ENCODE measurements at regions not wholly inside any gene's neighbourhood (a gene's known extent, or its start where the extent isn't known, plus 50 kb on each side); places are given as distances from the start of the nearest gene placed in this dataset.
A peak's percentile ranks its signal among the peaks of the same experiment; 100 is the strongest.

GRCh38 chr7:50872437-50872836 is 89.7 kb upstream of the GRB10 start:
- no peaks in the 10 kb centered on the region for H3K36me3 ChIP-seq (ENCODE audit: control insufficient read depth, insufficient read depth, low read length)
- no peak overlapping the region for H3K4me3 ChIP-seq (replicated peaks in 1 of 4; ENCODE audit: control extremely low read depth in 1 of 4, insufficient read depth in 1 of 4, low read depth in 3 of 4, low read length in 4 of 4)
- no peak overlapping the region for H3K27ac ChIP-seq (ENCODE audit: insufficient read depth, low read length)
- no peak overlapping the region for H2AFZ ChIP-seq (ENCODE audit: low read length)
- no peaks in the 10 kb centered on the region for H3K79me2 ChIP-seq (ENCODE audit: control insufficient read depth, insufficient read depth, low read length)
- H3K27me3 ChIP-seq (ENCODE audit: control insufficient read depth, insufficient read depth, low read length): no peaks in the 10 kb centered on the region
- no peaks in the 10 kb centered on the region for H3K9me3 ChIP-seq (ENCODE audit: control insufficient read depth, insufficient read depth, low read depth, low read length)
- no peak overlapping the region for H3K9ac ChIP-seq (ENCODE audit: insufficient read depth, low read length)
- DNase-seq (ENCODE audit: low read depth in 2 of 2): no peak
- H3K4me2 ChIP-seq (ENCODE audit: extremely low read depth, insufficient read depth, low read length): no peak overlapping the region
- TF ChIP-seq CTCF (conservative IDR thresholded peaks at IDR 0.05 in 1 of 2, IDR thresholded peaks at IDR 0.05 in 1 of 2; ENCODE audit: low read depth in 1 of 2, low read length in 2 of 2) (no peak), EZH2 (IDR thresholded peaks at IDR 0.05; ENCODE audit: low read length, missing control alignments) (no peak)
- peaks cover 4% of the 10 kb centered on the region for H3K4me1 ChIP-seq (ENCODE audit: control insufficient read depth, extremely low read depth, insufficient read depth, low read length)
- H4K20me1 ChIP-seq (ENCODE audit: control insufficient read depth, extremely low read depth, insufficient read depth, low read length): no peaks in the 10 kb centered on the region

GRCh38 chr7:50869108-50869725 is 86.5 kb upstream of the GRB10 start:
- TF ChIP-seq EZH2 (IDR thresholded peaks at IDR 0.05; ENCODE audit: low read length, missing control alignments) (no peak), CTCF (conservative IDR thresholded peaks at IDR 0.05 in 1 of 2, IDR thresholded peaks at IDR 0.05 in 1 of 2; ENCODE audit: low read depth in 1 of 2, low read length in 2 of 2) (no peak)
- DNase-seq (ENCODE audit: low read depth in 2 of 2): peak; percentile 81 to 93
- peak overlapping the region; percentile 70 for H3K4me2 ChIP-seq (ENCODE audit: extremely low read depth, insufficient read depth, low read length)
- H3K4me1 ChIP-seq (ENCODE audit: control insufficient read depth, extremely low read depth, insufficient read depth, low read length): peaks cover 4% of the 10 kb centered on the region
- no peak overlapping the region for H3K27ac ChIP-seq (ENCODE audit: insufficient read depth, low read length)
- H3K36me3 ChIP-seq (ENCODE audit: control insufficient read depth, insufficient read depth, low read length): no peaks in the 10 kb centered on the region
- no peak overlapping the region for H3K9ac ChIP-seq (ENCODE audit: insufficient read depth, low read length)
- no peaks in the 10 kb centered on the region for H4K20me1 ChIP-seq (ENCODE audit: control insufficient read depth, extremely low read depth, insufficient read depth, low read length)
- no peaks in the 10 kb centered on the region for H3K27me3 ChIP-seq (ENCODE audit: control insufficient read depth, insufficient read depth, low read length)
- H3K79me2 ChIP-seq (ENCODE audit: control insufficient read depth, insufficient read depth, low read length): no peaks in the 10 kb centered on the region
- no peaks in the 10 kb centered on the region for H3K9me3 ChIP-seq (ENCODE audit: control insufficient read depth, insufficient read depth, low read depth, low read length)
- no peak overlapping the region for H3K4me3 ChIP-seq (replicated peaks in 1 of 4; ENCODE audit: control extremely low read depth in 1 of 4, insufficient read depth in 1 of 4, low read depth in 3 of 4, low read length in 4 of 4)
- no peak overlapping the region for H2AFZ ChIP-seq (ENCODE audit: low read length)

DNA sequence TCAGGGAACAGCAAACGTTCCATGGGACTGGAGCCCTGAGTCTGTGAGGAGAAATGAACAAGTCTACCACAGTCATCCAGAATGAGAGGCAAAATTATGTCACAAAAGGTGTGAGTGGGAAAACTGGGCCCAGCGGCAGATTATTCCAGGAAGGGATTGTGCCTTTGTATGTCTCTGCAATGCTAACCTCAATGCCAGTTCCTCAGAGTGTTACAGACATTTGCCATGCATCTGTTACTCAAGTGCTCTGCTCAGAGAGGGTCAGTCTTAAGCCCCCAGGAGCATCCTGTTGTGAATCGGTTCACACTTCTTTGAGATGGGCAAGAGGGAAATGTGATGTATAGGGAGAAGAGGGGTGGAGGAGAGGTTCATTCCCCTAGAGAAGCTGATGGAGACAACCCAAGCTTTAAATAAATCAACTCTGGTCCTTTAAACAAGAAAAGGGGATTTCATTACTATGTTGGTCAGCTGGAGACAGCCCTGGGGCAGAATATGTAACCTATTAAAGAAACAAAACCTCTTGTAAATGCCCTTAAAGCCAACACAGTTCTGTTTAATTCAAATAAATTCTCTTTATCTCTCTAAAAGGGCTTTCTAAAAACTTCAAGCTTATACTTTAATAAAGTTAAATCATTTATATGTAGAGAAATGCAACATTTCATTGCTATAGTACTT is 85.9 kb upstream of the GRB10 start:
- Histone ChIP-seq H3K4me2 (ENCODE audit: extremely low read depth, insufficient read depth, low read length) (no peak overlapping the region), H3K9ac (ENCODE audit: insufficient read depth, low read length) (no peak overlapping the region)

More for the DNA sequence above, 85.9 kb upstream of the GRB10 start:
- Histone ChIP-seq H2AFZ (ENCODE audit: low read length) (no peak overlapping the region), H3K27ac (ENCODE audit: insufficient read depth, low read length) (no peak overlapping the region), H3K4me3 (replicated peaks in 1 of 4; ENCODE audit: control extremely low read depth in 1 of 4, insufficient read depth in 1 of 4, low read depth in 3 of 4, low read length in 4 of 4) (no peak overlapping the region), H3K9me3 (ENCODE audit: control insufficient read depth, insufficient read depth, low read depth, low read length) (no peaks in the 10 kb centered on the region), H3K4me1 (ENCODE audit: control insufficient read depth, extremely low read depth, insufficient read depth, low read length) (peaks cover 4% of the 10 kb centered on the region), H3K27me3 (ENCODE audit: control insufficient read depth, insufficient read depth, low read length) (no peaks in the 10 kb centered on the region), H3K79me2 (ENCODE audit: control insufficient read depth, insufficient read depth, low read length) (no peaks in the 10 kb centered on the region), H4K20me1 (ENCODE audit: control insufficient read depth, extremely low read depth, insufficient read depth, low read length) (no peaks in the 10 kb centered on the region), H3K36me3 (ENCODE audit: control insufficient read depth, insufficient read depth, low read length) (no peaks in the 10 kb centered on the region)
- TF ChIP-seq EZH2 (IDR thresholded peaks at IDR 0.05; ENCODE audit: low read length, missing control alignments) (no peak), CTCF (conservative IDR thresholded peaks at IDR 0.05 in 1 of 2, IDR thresholded peaks at IDR 0.05 in 1 of 2; ENCODE audit: low read depth in 1 of 2, low read length in 2 of 2) (no peak)
- DNase-seq (ENCODE audit: low read depth in 2 of 2): no peak

All from fibroblast of lung (primary cell).